T-helper 2 cell treated with Interferon-gamma antibody and Interleukin-4, amounts not matched to agents 5 μg/mL and 100 μg/mL, for 36 hours (primary cell): ENCODE measurements at regions not wholly inside any gene's neighbourhood (a gene's known extent, or its start where the extent isn't known, plus 50 kb on each side); places are given as distances from the start of the nearest gene placed in this dataset.

ENCODE experiments used
- DNase-seq: peaks from one replicate; pipeline ENCODE4 v3.0.0; 2021; ENCODE audit warnings: low spot score
- H3K27ac Mint-ChIP-seq: one replicate; pipeline ENCODE4 v1.8.0; 2021; ENCODE audit warnings: mild to moderate bottlenecking, mixed read lengths
- H3K27me3 Mint-ChIP-seq: one replicate; pipeline ENCODE4 v1.8.0; 2021; ENCODE audit warnings: low read depth, mixed read lengths
- H3K36me3 Mint-ChIP-seq: one replicate; pipeline ENCODE4 v1.8.0; 2021; ENCODE audit warnings: low read depth, mixed read lengths
- H3K4me1 Mint-ChIP-seq: one replicate; pipeline ENCODE4 v1.8.0; 2021; ENCODE audit warnings: low read depth, mixed read lengths
- H3K4me3 Mint-ChIP-seq: one replicate; pipeline ENCODE4 v1.8.0; 2022; ENCODE audit warnings: mild to moderate bottlenecking, moderate library complexity, mixed read lengths
- H3K9me3 Mint-ChIP-seq: one replicate; pipeline ENCODE4 v1.8.0; 2021; ENCODE audit warnings: mixed read lengths

- H3K4me1 Mint-ChIP-seq, result no peaks in the 10 kb centered on the region
- H3K27me3 Mint-ChIP-seq, result peaks cover 6% of the 10 kb centered on the region
- H3K36me3 Mint-ChIP-seq, result no peaks in the 10 kb centered on the region
- no peak overlapping the region for H3K4me3 Mint-ChIP-seq
- H3K27ac Mint-ChIP-seq, result no peak overlapping the region
- H3K9me3 Mint-ChIP-seq, result no peaks in the 10 kb centered on the region
- DNase-seq, result no peak
Measured at GRCh38 chr2:173812321-173812720, 152.9 kb downstream of the SP3 start.

- Mint-ChIP-seq H3K27me3 (peaks cover 6% of the 10 kb centered on the region), H3K27ac (no peak overlapping the region), H3K4me1 (no peaks in the 10 kb centered on the region), H3K4me3 (no peak overlapping the region), H3K9me3 (no peaks in the 10 kb centered on the region), H3K36me3 (no peaks in the 10 kb centered on the region)
- no peak for DNase-seq
Measured at GRCh38 chr2:173814306-173814705, 150.9 kb downstream of the SP3 start.

- no peak for DNase-seq
- Mint-ChIP-seq H3K36me3 (no peaks in the 10 kb centered on the region), H3K9me3 (no peaks in the 10 kb centered on the region), H3K4me3 (no peak overlapping the region), H3K4me1 (no peaks in the 10 kb centered on the region), H3K27ac (no peak overlapping the region), H3K27me3 (peaks cover 6% of the 10 kb centered on the region)
Measured at GRCh38 chr2:173815772-173816171, 149.4 kb downstream of the SP3 start.

GRCh38 chr2:173817582-173817981, 147.6 kb downstream of the SP3 start:
- H3K4me3 Mint-ChIP-seq, result no peak overlapping the region
- no peaks in the 10 kb centered on the region for H3K4me1 Mint-ChIP-seq
- DNase-seq, result no peak
- no peaks in the 10 kb centered on the region for H3K36me3 Mint-ChIP-seq
- H3K27me3 Mint-ChIP-seq, result peaks cover 14% of the 10 kb centered on the region
- no peaks in the 10 kb centered on the region for H3K9me3 Mint-ChIP-seq
- H3K27ac Mint-ChIP-seq, result no peak overlapping the region

GRCh38 chr2:173818285-173818684, 146.9 kb downstream of the SP3 start:
- no peaks in the 10 kb centered on the region for H3K9me3 Mint-ChIP-seq
- no peak overlapping the region for H3K4me3 Mint-ChIP-seq
- no peak overlapping the region for H3K27ac Mint-ChIP-seq
- no peaks in the 10 kb centered on the region for H3K36me3 Mint-ChIP-seq
- H3K4me1 Mint-ChIP-seq, result no peaks in the 10 kb centered on the region
- no peak for DNase-seq
- H3K27me3 Mint-ChIP-seq, result peaks cover 14% of the 10 kb centered on the region

GRCh38 chr2:173819852-173820251, 145.3 kb downstream of the SP3 start:
- H3K4me3 Mint-ChIP-seq, result no peak overlapping the region
- no peaks in the 10 kb centered on the region for H3K4me1 Mint-ChIP-seq
- peaks cover 15% of the 10 kb centered on the region for H3K27me3 Mint-ChIP-seq
- DNase-seq, result no peak
- no peak overlapping the region for H3K27ac Mint-ChIP-seq
- no peaks in the 10 kb centered on the region for H3K9me3 Mint-ChIP-seq
- no peaks in the 10 kb centered on the region for H3K36me3 Mint-ChIP-seq

GRCh38 chr2:173821451-173821850, 143.7 kb downstream of the SP3 start:
- H3K4me1 Mint-ChIP-seq, result no peaks in the 10 kb centered on the region
- H3K4me3 Mint-ChIP-seq, result no peak overlapping the region
- H3K9me3 Mint-ChIP-seq, result no peaks in the 10 kb centered on the region
- H3K27ac Mint-ChIP-seq, result no peak overlapping the region
- H3K27me3 Mint-ChIP-seq, result peaks cover 12% of the 10 kb centered on the region
- DNase-seq, result no peak
- no peaks in the 10 kb centered on the region for H3K36me3 Mint-ChIP-seq

GRCh38 chr2:173822889-173823542, 142.2 kb downstream of the SP3 start:
- H3K27ac Mint-ChIP-seq, result no peak overlapping the region
- H3K4me3 Mint-ChIP-seq, result no peak overlapping the region
- H3K4me1 Mint-ChIP-seq, result no peaks in the 10 kb centered on the region
- no peaks in the 10 kb centered on the region for H3K36me3 Mint-ChIP-seq
- H3K9me3 Mint-ChIP-seq, result no peaks in the 10 kb centered on the region
- DNase-seq, result no peak
- peaks cover 15% of the 10 kb centered on the region for H3K27me3 Mint-ChIP-seq

- no peaks in the 10 kb centered on the region for H3K36me3 Mint-ChIP-seq
- no peak overlapping the region for H3K27ac Mint-ChIP-seq
- no peaks in the 10 kb centered on the region for H3K9me3 Mint-ChIP-seq
- H3K4me3 Mint-ChIP-seq, result no peak overlapping the region
- H3K27me3 Mint-ChIP-seq, result peaks cover 17% of the 10 kb centered on the region
- H3K4me1 Mint-ChIP-seq, result no peaks in the 10 kb centered on the region
- no peak for DNase-seq
Measured at GRCh38 chr2:173823543-173823939, 141.6 kb downstream of the SP3 start.

GRCh38 chr2:173828189-173829142, 136.7 kb downstream of the SP3 start:
- Mint-ChIP-seq H3K27ac (no peak overlapping the region), H3K4me1 (no peaks in the 10 kb centered on the region), H3K9me3 (no peaks in the 10 kb centered on the region), H3K36me3 (no peaks in the 10 kb centered on the region), H3K27me3 (peaks cover 14% of the 10 kb centered on the region), H3K4me3 (no peak overlapping the region)
- DNase-seq, result no peak

GRCh38 chr2:173829727-173830126, 135.4 kb downstream of the SP3 start:
- H3K36me3 Mint-ChIP-seq, result no peaks in the 10 kb centered on the region
- peaks cover 10% of the 10 kb centered on the region for H3K27me3 Mint-ChIP-seq
- H3K27ac Mint-ChIP-seq, result no peak overlapping the region
- no peak overlapping the region for H3K4me3 Mint-ChIP-seq
- no peaks in the 10 kb centered on the region for H3K9me3 Mint-ChIP-seq
- no peaks in the 10 kb centered on the region for H3K4me1 Mint-ChIP-seq
- no peak for DNase-seq

- Mint-ChIP-seq H3K27me3 (peaks cover 10% of the 10 kb centered on the region), H3K27ac (no peak overlapping the region)
Measured at GRCh38 chr2:173830170-173830569, 135.0 kb downstream of the SP3 start.

GRCh38 chr2:173831312-173832229, 133.6 kb downstream of the SP3 start:
- no peak overlapping the region for H3K27ac Mint-ChIP-seq
- no peak for DNase-seq
- H3K36me3 Mint-ChIP-seq, result no peaks in the 10 kb centered on the region
- no peaks in the 10 kb centered on the region for H3K9me3 Mint-ChIP-seq
- peaks cover 10% of the 10 kb centered on the region for H3K27me3 Mint-ChIP-seq
- H3K4me3 Mint-ChIP-seq, result no peak overlapping the region
- H3K4me1 Mint-ChIP-seq, result no peaks in the 10 kb centered on the region

More at GRCh38 chr2:173830170-173830569, 135.0 kb downstream of the SP3 start:
- no peaks in the 10 kb centered on the region for H3K36me3 Mint-ChIP-seq
- H3K4me1 Mint-ChIP-seq, result no peaks in the 10 kb centered on the region
- DNase-seq, result no peak
- H3K4me3 Mint-ChIP-seq, result no peak overlapping the region
- H3K9me3 Mint-ChIP-seq, result no peaks in the 10 kb centered on the region

GRCh38 chr2:173834141-173834540, 131.0 kb downstream of the SP3 start:
- H3K27ac Mint-ChIP-seq, result no peak overlapping the region
- H3K4me1 Mint-ChIP-seq, result no peaks in the 10 kb centered on the region

More at GRCh38 chr2:173834141-173834540, 131.0 kb downstream of the SP3 start:
- Mint-ChIP-seq H3K4me3 (no peak overlapping the region), H3K36me3 (no peaks in the 10 kb centered on the region), H3K9me3 (no peaks in the 10 kb centered on the region), H3K27me3 (peaks cover 6% of the 10 kb centered on the region)
- no peak for DNase-seq
